ENCODE measurements at regions not wholly inside any gene's neighbourhood (a gene's known extent, or its start where the extent isn't known, plus 50 kb on each side); places are given as distances from the start of the nearest gene placed in this dataset.

GRCh38 chr18:77811503-77811902 lies 561.9 kb downstream of the GALR1 start:
- no peak for DNase-seq (ENCODE audit: low read depth)
- H3K27me3 ChIP-seq (replicated peaks; ENCODE audit: control insufficient read depth, insufficient read depth, low read length): no peaks in the 10 kb centered on the region
- no peak overlapping the region for H3K4me3 ChIP-seq (ENCODE audit: low read length)
- H3K9me3 ChIP-seq (ENCODE audit: control insufficient read depth, low read length): peaks cover 1% of the 10 kb centered on the region
- no peaks in the 10 kb centered on the region for H3K36me3 ChIP-seq (ENCODE audit: control insufficient read depth, insufficient read depth, low read length, severe bottlenecking)
- no peak overlapping the region for H3K9ac ChIP-seq (ENCODE audit: low read length)
- H3K4me1 ChIP-seq (ENCODE audit: control insufficient read depth, insufficient read depth, low read length): no peaks in the 10 kb centered on the region

- no peak overlapping the region for H3K4me3 ChIP-seq (ENCODE audit: low read length)
- H3K9me3 ChIP-seq (ENCODE audit: control insufficient read depth, low read length): peaks cover 4% of the 10 kb centered on the region
- no peaks in the 10 kb centered on the region for H3K36me3 ChIP-seq (ENCODE audit: control insufficient read depth, insufficient read depth, low read length, severe bottlenecking)
- DNase-seq (ENCODE audit: low read depth): no peak
- no peaks in the 10 kb centered on the region for H3K4me1 ChIP-seq (ENCODE audit: control insufficient read depth, insufficient read depth, low read length)
- no peak overlapping the region for H3K9ac ChIP-seq (ENCODE audit: low read length)
- no peaks in the 10 kb centered on the region for H3K27me3 ChIP-seq (replicated peaks; ENCODE audit: control insufficient read depth, insufficient read depth, low read length)
These were observed 566.2 kb downstream of the GALR1 start for GRCh38 chr18:77815666-77816338.

DNA sequence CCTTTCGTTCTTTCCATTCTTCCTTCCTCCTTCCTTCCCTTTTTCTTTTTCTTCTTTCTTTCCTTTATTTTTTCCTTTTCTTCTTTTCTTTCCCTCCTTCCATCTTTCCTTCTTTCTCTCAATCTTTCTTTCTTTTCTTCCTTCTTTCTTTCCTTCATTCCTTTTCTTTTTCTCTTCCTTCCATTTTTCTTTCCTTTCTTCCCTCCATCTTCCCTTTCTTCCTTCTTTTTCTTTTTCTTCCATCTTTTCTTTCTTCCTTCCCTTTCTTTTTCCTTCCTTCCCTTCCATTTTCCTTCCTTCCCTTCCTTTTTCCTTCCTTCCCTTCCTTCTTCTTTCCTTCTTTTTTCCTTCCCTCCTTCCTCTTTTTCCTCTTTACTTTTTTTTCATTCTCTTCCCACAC lies 568.7 kb downstream of the GALR1 start:
- no peaks in the 10 kb centered on the region for H3K36me3 ChIP-seq (ENCODE audit: control insufficient read depth, insufficient read depth, low read length, severe bottlenecking)

DNA sequence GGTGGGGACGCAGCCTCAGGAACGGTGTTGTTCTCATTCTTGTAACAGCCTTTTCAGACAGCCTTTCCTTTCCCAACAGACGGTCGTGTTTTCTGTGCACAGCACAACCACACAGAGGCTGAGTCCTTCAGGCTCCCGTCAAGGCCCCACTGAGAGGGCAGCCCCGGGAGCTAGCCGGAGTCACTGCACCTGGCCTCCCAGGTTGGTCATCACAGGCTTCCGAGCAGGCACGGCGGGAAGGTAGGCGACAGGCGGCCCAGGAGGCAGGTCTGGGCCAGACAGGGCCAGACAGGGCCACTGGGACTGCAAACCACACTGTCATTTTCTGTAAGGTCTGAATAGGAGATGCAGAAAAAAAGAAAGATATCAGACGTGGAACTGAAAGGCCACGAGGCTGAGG lies 570.8 kb downstream of the GALR1 start:
- Histone ChIP-seq H3K4me3 (ENCODE audit: low read length) (no peak overlapping the region), H3K9me3 (ENCODE audit: control insufficient read depth, low read length) (peaks cover 4% of the 10 kb centered on the region), H3K9ac (ENCODE audit: low read length) (no peak overlapping the region), H3K4me1 (ENCODE audit: control insufficient read depth, insufficient read depth, low read length) (no peaks in the 10 kb centered on the region), H3K36me3 (ENCODE audit: control insufficient read depth, insufficient read depth, low read length, severe bottlenecking) (no peaks in the 10 kb centered on the region), H3K27me3 (replicated peaks; ENCODE audit: control insufficient read depth, insufficient read depth, low read length) (no peaks in the 10 kb centered on the region)
- no peak for DNase-seq (ENCODE audit: low read depth)

More for the DNA sequence above, 568.7 kb downstream of the GALR1 start:
- Histone ChIP-seq H3K4me1 (ENCODE audit: control insufficient read depth, insufficient read depth, low read length) (no peaks in the 10 kb centered on the region), H3K9ac (ENCODE audit: low read length) (no peak overlapping the region), H3K27me3 (replicated peaks; ENCODE audit: control insufficient read depth, insufficient read depth, low read length) (no peaks in the 10 kb centered on the region), H3K9me3 (ENCODE audit: control insufficient read depth, low read length) (peaks cover 4% of the 10 kb centered on the region), H3K4me3 (ENCODE audit: low read length) (no peak overlapping the region)
- no peak for DNase-seq (ENCODE audit: low read depth)

DNA sequence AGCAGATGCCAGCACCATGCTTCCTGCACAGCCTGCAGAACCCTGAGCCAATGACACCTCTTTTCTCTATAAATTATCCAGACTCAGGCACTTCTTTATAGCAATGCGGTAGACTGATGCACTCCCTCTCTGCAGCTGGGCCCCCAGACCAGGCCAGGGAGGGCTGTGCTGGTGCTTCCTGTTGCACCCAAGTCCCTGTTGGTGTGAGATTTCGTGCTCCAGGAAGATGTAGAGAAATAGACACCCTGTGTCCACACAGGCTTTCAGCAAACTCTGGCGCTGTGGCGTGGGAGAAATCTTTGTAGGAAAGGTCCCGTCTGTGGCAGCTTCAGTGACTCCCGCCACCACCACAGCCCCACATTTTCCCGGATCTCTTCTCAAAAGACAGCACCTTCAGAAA lies 572.2 kb downstream of the GALR1 start:
- no peak for DNase-seq (ENCODE audit: low read depth)
- Histone ChIP-seq H3K4me3 (ENCODE audit: low read length) (no peak overlapping the region), H3K9me3 (ENCODE audit: control insufficient read depth, low read length) (peaks cover 4% of the 10 kb centered on the region), H3K9ac (ENCODE audit: low read length) (no peak overlapping the region), H3K36me3 (ENCODE audit: control insufficient read depth, insufficient read depth, low read length, severe bottlenecking) (no peaks in the 10 kb centered on the region), H3K27me3 (replicated peaks; ENCODE audit: control insufficient read depth, insufficient read depth, low read length) (no peaks in the 10 kb centered on the region), H3K4me1 (ENCODE audit: control insufficient read depth, insufficient read depth, low read length) (no peaks in the 10 kb centered on the region)

DNA sequence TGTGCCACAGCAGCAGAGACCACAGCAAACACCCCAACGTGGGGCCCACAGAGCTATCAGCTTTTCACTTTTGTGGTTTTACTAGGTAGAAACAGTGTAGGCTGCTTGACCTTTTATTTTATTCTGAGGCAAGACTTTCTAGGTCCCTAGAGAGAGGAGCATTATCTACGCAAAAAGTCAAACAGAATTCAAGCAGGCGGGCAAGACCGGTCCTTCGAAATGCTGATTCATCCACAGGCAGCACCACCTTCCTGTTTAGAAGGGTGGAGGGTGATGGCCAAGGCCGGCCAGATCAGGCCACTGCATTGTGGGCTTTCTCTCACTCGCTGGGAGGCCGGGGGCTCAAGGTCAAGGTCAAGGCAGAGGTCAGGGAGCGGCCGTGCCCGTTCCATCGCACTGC lies 573.0 kb downstream of the GALR1 start:
- Histone ChIP-seq H3K9me3 (ENCODE audit: control insufficient read depth, low read length) (peaks cover 2% of the 10 kb centered on the region), H3K36me3 (ENCODE audit: control insufficient read depth, insufficient read depth, low read length, severe bottlenecking) (no peaks in the 10 kb centered on the region), H3K27me3 (replicated peaks; ENCODE audit: control insufficient read depth, insufficient read depth, low read length) (no peaks in the 10 kb centered on the region), H3K4me3 (ENCODE audit: low read length) (no peak overlapping the region), H3K4me1 (ENCODE audit: control insufficient read depth, insufficient read depth, low read length) (no peaks in the 10 kb centered on the region), H3K9ac (ENCODE audit: low read length) (no peak overlapping the region)
- no peak for DNase-seq (ENCODE audit: low read depth)

- no peak overlapping the region for H3K4me3 ChIP-seq (ENCODE audit: low read length)
- no peaks in the 10 kb centered on the region for H3K27me3 ChIP-seq (replicated peaks; ENCODE audit: control insufficient read depth, insufficient read depth, low read length)
These were observed 584.2 kb downstream of the GALR1 start for GRCh38 chr18:77833807-77834206.

GRCh38 chr18:77851802-77852201 lies 602.2 kb downstream of the GALR1 start:
- DNase-seq (ENCODE audit: low read depth): no peak
- H3K4me3 ChIP-seq (ENCODE audit: low read length): no peak overlapping the region
- no peaks in the 10 kb centered on the region for H3K9me3 ChIP-seq (ENCODE audit: control insufficient read depth, low read length)
- no peaks in the 10 kb centered on the region for H3K4me1 ChIP-seq (ENCODE audit: control insufficient read depth, insufficient read depth, low read length)
- no peak overlapping the region for H3K9ac ChIP-seq (ENCODE audit: low read length)
- no peaks in the 10 kb centered on the region for H3K27me3 ChIP-seq (replicated peaks; ENCODE audit: control insufficient read depth, insufficient read depth, low read length)
- no peaks in the 10 kb centered on the region for H3K36me3 ChIP-seq (ENCODE audit: control insufficient read depth, insufficient read depth, low read length, severe bottlenecking)

More at GRCh38 chr18:77833807-77834206, 584.2 kb downstream of the GALR1 start:
- DNase-seq (ENCODE audit: low read depth): no peak
- Histone ChIP-seq H3K9me3 (ENCODE audit: control insufficient read depth, low read length) (no peaks in the 10 kb centered on the region), H3K4me1 (ENCODE audit: control insufficient read depth, insufficient read depth, low read length) (no peaks in the 10 kb centered on the region), H3K36me3 (ENCODE audit: control insufficient read depth, insufficient read depth, low read length, severe bottlenecking) (no peaks in the 10 kb centered on the region), H3K9ac (ENCODE audit: low read length) (no peak overlapping the region)

DNA sequence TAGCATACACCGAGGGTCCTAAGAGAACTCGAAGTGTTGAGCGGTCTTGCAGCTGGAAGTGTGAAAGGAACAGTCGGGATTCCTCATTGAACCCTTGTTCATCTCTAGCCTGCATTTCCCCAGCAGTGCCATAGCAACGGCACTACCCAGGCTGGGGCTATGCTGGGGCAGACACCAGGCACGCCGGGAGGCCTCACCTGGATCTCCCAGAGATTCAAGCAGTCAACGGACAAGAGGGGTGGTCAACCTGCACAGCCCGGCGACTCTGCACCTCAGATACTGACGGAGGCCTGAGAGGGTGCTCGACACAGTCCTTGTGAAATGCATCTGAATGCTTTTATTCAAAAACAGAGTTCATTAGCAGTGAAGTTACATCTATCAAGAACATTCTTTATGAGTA lies 604.2 kb downstream of the GALR1 start:
- DNase-seq (ENCODE audit: low read depth): no peak
- no peak overlapping the region for H3K4me3 ChIP-seq (ENCODE audit: low read length)
- H3K36me3 ChIP-seq (ENCODE audit: control insufficient read depth, insufficient read depth, low read length, severe bottlenecking): no peaks in the 10 kb centered on the region
- no peaks in the 10 kb centered on the region for H3K9me3 ChIP-seq (ENCODE audit: control insufficient read depth, low read length)
- H3K4me1 ChIP-seq (ENCODE audit: control insufficient read depth, insufficient read depth, low read length): no peaks in the 10 kb centered on the region
- H3K27me3 ChIP-seq (replicated peaks; ENCODE audit: control insufficient read depth, insufficient read depth, low read length): no peaks in the 10 kb centered on the region
- H3K9ac ChIP-seq (ENCODE audit: low read length): no peak overlapping the region

DNA sequence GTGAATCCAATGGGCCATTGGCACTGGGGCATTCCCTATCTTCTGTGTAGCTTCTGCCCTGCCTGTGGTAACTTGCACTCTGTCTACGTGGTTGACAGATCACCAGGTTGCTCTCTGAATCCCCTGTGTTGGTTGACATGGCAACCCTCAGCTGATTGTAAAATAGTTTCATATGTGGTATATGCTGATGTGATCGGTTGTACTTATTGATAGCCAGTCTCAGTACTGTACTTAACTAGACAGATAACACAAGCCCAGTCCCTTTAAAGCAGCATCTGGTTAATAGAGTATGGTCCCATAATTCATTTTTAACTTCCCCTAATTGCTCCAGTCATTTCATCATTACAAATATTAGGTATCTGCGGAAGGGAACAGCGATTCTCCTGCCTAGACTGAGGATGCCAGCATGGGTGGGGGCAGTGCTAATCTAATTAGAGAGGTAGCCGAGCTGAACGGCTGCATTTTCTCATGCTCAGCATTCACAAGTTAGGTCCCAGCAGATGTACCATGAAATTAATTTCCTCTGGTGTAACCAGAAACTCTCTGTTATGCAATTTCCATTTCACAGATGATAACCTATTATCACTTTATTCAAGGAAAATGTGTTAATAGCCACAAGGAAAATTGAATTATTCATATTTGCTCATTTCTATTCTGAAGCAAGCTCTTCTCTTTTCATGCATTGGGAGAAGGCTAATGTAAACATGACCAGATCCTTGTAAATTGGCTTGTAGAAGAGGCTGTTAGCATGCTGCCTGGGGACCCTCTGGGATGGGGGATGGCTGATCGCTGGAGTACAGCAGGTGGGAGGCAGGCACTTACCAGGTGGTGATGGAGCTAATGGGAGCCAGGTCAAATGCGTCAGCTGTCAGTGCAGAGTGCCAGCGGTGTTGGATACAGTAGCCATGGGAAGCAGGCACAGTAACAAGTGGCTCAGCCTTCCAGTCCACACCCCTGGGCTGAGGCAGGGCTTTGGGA lies 608.3 kb downstream of the GALR1 start:
- no peaks in the 10 kb centered on the region for H3K36me3 ChIP-seq (ENCODE audit: control insufficient read depth, insufficient read depth, low read length, severe bottlenecking)
- no peaks in the 10 kb centered on the region for H3K4me1 ChIP-seq (ENCODE audit: control insufficient read depth, insufficient read depth, low read length)
- H3K9me3 ChIP-seq (ENCODE audit: control insufficient read depth, low read length): no peaks in the 10 kb centered on the region
- no peak overlapping the region for H3K4me3 ChIP-seq (ENCODE audit: low read length)
- DNase-seq (ENCODE audit: low read depth): no peak
- H3K27me3 ChIP-seq (replicated peaks; ENCODE audit: control insufficient read depth, insufficient read depth, low read length): no peaks in the 10 kb centered on the region
- H3K9ac ChIP-seq (ENCODE audit: low read length): no peak overlapping the region

DNA sequence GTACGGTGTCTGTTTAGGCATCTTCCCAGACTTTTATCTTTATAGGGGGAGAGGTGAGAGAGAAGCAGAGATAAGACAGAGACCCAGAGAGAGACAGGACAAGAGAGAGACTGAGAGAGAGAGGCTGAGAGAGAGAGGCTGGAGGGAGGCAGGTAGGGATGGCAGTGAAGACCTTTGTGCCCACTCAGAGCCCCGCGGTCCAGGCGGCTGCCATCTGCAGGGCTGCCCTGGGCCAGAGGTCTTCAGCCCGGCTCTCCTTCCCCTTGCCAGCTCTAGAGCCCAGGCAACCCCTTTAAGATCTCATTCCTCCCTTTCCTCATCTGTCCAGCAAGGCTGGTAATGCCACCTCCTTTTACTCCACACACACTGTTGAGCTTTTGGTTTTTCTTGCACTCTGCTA lies 610.0 kb downstream of the GALR1 start:
- DNase-seq (ENCODE audit: low read depth): no peak
- Histone ChIP-seq H3K36me3 (ENCODE audit: control insufficient read depth, insufficient read depth, low read length, severe bottlenecking) (no peaks in the 10 kb centered on the region), H3K9me3 (ENCODE audit: control insufficient read depth, low read length) (no peaks in the 10 kb centered on the region), H3K4me3 (ENCODE audit: low read length) (no peak overlapping the region), H3K9ac (ENCODE audit: low read length) (no peak overlapping the region), H3K27me3 (replicated peaks; ENCODE audit: control insufficient read depth, insufficient read depth, low read length) (no peaks in the 10 kb centered on the region), H3K4me1 (ENCODE audit: control insufficient read depth, insufficient read depth, low read length) (no peaks in the 10 kb centered on the region)
